ENCODE measurements at regions not wholly inside any gene's neighbourhood (a gene's known extent, or its start where the extent isn't known, plus 50 kb on each side); places are given as distances from the start of the nearest gene placed in this dataset.

DNA sequence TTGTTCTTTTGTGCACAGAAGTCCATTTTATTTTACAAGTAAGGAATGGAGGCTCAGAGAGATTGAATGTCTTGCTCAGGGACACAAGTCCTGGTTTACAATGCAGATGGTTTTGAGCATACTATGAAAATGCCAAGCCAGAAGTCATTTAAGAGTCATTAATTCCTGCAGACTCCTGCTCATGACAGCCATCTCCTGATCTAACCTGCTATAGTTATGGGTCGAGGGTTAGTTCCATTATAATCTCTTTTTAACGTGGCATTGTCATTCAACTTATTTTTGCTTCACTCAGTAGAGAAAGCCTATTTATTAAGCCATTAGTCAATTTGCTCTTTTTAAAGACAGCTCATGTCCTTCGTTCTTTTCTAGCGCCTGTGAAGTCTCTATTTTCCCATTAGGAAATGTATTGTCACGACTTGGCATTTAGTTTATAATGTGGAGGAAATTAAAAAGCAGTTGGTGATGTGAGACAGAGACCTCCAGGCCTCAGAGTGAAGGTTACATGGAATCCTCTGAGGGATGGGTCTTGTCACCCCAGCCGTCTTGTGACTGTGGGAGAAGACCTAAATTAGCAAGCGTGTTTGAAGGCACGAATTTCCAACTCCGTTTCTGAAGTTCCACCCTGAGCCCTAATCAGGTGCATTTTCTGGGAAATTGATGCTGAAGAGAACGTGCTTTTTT lies 84.1 kb downstream of the ACTBL2 start:
- DNase-seq (no peak), ATAC-seq (no peak)
- H3K27ac ChIP-seq: no peak overlapping the region
- H3K36me3 ChIP-seq: no peaks in the 10 kb centered on the region
- intact Hi-C loops (cut with DNase I): loop anchor here in 1 of 10 donors (10.0 kb wide), 1 partner anchor 64 kb away; no protein-coding TSS in a partner anchor
- TF ChIP-seq POLR2A (IDR thresholded peaks at IDR 0.05): no peak
- TF ChIP-seq, protein P1, sequence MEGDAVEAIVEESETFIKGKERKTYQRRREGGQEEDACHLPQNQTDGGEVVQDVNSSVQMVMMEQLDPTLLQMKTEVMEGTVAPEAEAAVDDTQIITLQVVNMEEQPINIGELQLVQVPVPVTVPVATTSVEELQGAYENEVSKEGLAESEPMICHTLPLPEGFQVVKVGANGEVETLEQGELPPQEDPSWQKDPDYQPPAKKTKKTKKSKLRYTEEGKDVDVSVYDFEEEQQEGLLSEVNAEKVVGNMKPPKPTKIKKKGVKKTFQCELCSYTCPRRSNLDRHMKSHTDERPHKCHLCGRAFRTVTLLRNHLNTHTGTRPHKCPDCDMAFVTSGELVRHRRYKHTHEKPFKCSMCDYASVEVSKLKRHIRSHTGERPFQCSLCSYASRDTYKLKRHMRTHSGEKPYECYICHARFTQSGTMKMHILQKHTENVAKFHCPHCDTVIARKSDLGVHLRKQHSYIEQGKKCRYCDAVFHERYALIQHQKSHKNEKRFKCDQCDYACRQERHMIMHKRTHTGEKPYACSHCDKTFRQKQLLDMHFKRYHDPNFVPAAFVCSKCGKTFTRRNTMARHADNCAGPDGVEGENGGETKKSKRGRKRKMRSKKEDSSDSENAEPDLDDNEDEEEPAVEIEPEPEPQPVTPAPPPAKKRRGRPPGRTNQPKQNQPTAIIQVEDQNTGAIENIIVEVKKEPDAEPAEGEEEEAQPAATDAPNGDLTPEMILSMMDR (IDR thresholded peaks at IDR 0.05): no peak
- no peaks in the 10 kb centered on the region for H3K9me3 ChIP-seq
- no peaks in the 10 kb centered on the region for H3K27me3 ChIP-seq
- no peak overlapping the region for H3K4me3 ChIP-seq
- 91 to 93% (median 92%) methylated on average over 10 of the region's 10 CpGs for WGBS, 4 donors
- H3K4me1 ChIP-seq: peaks cover 0 to 3% (median 0%) of the 10 kb centered on the region in 12 donors

DNA sequence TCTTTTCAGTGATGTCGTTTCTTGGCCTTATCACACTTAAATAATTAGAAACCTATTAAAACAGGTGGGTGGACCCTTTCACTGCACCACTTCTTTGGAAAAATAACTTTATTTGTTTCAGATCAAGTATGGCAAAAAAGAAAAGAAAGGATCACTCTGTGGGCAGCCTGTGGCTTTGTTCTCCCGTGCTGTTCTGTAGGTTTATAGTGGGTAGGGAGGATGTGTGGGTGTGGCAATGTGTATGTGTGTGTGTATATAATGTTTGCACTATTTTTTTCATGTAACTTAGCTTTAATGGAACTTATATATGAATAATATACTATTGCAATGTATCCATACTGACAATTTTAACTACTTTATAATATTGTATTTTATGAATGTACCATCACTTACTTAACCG lies 85.9 kb downstream of the ACTBL2 start:
- H3K9me3 ChIP-seq: peaks cover 0 to 8% (median 0%) of the 10 kb centered on the region in 12 donors
- WGBS, 4 donors: 77 to 84% (median 83%) methylated on average over 3 of the region's 3 CpGs
- intact Hi-C loops (cut with DNase I): loop anchor here in 1 of 10 donors (10.0 kb wide), 1 partner anchor 62 kb away; no protein-coding TSS in a partner anchor
- ATAC-seq (no peak), DNase-seq (no peak)
- no peaks in the 10 kb centered on the region for H3K27me3 ChIP-seq
- no peak overlapping the region for H3K27ac ChIP-seq
- H3K4me3 ChIP-seq: no peak overlapping the region
- no peaks in the 10 kb centered on the region for H3K4me1 ChIP-seq
- TF ChIP-seq, protein P1 (IDR thresholded peaks at IDR 0.05): no peak
- TF ChIP-seq POLR2A (IDR thresholded peaks at IDR 0.05): no peak
- H3K36me3 ChIP-seq: no peaks in the 10 kb centered on the region

DNA sequence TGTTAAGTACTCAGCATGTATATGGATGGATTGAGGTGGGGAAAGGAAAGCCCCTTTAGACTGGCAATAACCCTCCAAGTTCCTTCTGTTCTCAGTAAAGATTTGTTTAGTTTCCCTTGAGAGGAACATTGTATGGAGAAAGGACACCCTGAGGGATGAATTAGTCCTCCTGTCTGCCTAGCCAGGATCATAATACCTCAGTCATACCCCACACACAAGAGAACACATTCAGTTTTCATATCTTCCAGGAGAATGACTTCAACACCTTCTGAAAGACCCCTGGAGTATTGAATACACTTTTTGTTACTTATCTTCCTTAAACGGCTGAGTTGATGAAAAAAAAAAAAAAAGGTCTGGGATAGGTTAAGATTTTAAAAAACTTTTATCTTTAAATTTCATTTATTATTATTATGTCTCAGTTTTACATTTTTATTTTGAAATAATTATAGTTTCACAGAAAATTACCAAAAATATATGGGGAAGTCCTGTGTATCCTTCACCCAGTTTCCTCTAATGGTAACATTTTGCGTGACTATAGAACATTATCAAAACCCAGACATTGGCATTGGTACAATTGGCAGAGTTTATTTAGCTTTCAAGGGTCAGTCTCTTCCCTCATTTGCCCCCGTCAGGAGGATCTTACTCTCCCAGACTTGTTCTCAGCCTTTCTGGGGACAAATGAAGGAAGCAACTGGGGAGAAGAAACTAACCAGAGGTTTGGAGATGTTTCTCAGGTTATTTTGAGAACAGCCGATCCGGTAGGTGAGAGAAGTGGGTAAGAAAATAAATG lies 88.0 kb downstream of the ACTBL2 start:
- Histone ChIP-seq H3K27ac (no peak overlapping the region), H3K36me3 (no peaks in the 10 kb centered on the region), H3K4me1 (no peaks in the 10 kb centered on the region), H3K4me3 (no peak overlapping the region), H3K9me3 (peaks cover 0 to 13% (median 0%) of the 10 kb centered on the region in 12 donors), H3K27me3 (no peaks in the 10 kb centered on the region)
- intact Hi-C loops (cut with DNase I): loop anchor here in 1 of 10 donors (10.0 kb wide), 1 partner anchor 60 kb away; no protein-coding TSS in a partner anchor
- DNase-seq: no peak
- 58 to 66% (median 64%) methylated on average over 5 of the region's 5 CpGs for WGBS, 4 donors
- TF ChIP-seq POLR2A (IDR thresholded peaks at IDR 0.05): no peak
- TF ChIP-seq, protein P1 (IDR thresholded peaks at IDR 0.05): no peak
- no peak for ATAC-seq

DNA sequence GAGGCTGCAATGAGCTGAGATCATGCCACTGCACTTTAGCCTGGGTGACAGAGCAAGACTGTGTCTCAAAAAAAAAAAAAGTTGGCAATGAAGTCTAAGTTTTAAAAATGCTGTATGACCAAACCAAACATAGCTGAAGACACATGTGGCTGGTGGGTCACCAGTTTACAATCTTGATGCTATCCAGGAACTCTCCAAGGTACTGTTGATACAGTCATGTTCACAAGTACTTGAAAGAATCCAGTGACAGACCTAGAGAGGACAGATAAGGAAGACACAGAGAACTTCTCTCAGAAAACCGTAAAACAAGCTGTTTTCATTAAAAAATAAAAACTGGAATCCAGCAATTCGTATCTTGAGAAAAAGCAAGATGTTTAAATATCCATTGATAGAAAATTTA lies 95.7 kb downstream of the ACTBL2 start:
- ATAC-seq (no peak), DNase-seq (no peak)
- TF ChIP-seq POLR2A (IDR thresholded peaks at IDR 0.05): no peak
- TF ChIP-seq, protein P1 (IDR thresholded peaks at IDR 0.05): no peak
- no peaks in the 10 kb centered on the region for H3K36me3 ChIP-seq
- intact Hi-C loops (cut with DNase I): loop anchor here in 3 of 10 donors (2.0 to 10.0 kb wide), 3 partner anchors 35 to 358 kb away; no protein-coding TSS in a partner anchor
- no peak overlapping the region for H3K4me3 ChIP-seq
- WGBS, 4 donors: 59 to 66% (median 61%) methylated on average over 2 of the region's 2 CpGs
- H3K27me3 ChIP-seq: no peaks in the 10 kb centered on the region
- H3K27ac ChIP-seq: no peak overlapping the region
- peaks cover 0 to 12% (median 0%) of the 10 kb centered on the region in 12 donors for H3K4me1 ChIP-seq
- H3K9me3 ChIP-seq: peaks cover 0 to 14% (median 0%) of the 10 kb centered on the region in 12 donors
